Stimulated activated CD4-positive, alpha-beta T cell treated with anti-CD3 and anti-CD28 coated beads, Interleukin-15, amount 100 ng/mL, for 24 hours (primary cell): ENCODE measurements at regions not wholly inside any gene's neighbourhood (a gene's known extent, or its start where the extent isn't known, plus 50 kb on each side); places are given as distances from the start of the nearest gene placed in this dataset.
A peak's percentile ranks its signal among the peaks of the same experiment; 100 is the strongest.
"Not testable (repeated sequence)": the region's sequence is repeated elsewhere in the genome, so short reads cannot be mapped to it uniquely, and the experiment has no call there.

ENCODE experiments used
- DNase-seq: peaks from one replicate; pipeline ENCODE4 v3.0.0-alpha.2; 2020

DNA sequence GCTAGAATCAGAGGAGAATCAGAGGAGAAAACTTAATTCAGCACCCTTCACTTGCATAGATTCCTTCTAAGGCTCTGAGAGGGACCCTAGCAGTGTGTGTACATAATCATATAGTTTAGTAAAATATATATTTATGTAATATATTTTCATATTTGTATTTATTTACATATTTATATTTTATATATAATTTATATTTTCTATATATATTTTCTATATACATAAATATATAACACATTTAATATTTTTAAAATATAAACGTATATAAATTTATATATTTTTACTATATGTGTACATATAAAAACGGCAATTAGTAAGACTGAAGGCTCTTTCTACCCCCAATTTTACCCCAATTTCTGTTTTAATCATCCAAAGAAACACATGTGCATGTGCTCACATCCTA lies 80.3 kb downstream of the NXPE2 start:
- DNase-seq, result no peak

DNA sequence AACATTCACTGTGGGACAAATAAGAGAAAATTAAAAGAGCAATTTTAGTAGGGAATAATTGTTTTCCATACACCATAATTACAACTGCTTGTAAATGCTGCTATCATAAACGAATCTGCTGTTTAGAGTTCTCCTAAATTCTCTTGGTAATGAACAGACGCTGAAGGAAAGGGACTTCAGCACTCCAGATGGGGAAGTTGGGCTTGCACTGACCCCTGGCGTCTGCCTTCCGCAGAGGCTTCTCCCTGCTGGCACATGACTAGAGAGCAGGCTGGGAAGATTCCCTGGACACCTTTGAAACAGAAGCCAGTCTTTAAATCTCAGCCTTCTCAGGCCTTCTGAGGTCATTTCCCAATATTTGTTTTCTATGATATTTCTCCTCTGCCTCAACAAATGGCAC lies 84.1 kb downstream of the NXPE2 start:
- DNase-seq, result peak; percentile 28

GRCh38 chr11:114764563-114764962 lies 86.2 kb downstream of the NXPE2 start:
- no peak for DNase-seq

DNA sequence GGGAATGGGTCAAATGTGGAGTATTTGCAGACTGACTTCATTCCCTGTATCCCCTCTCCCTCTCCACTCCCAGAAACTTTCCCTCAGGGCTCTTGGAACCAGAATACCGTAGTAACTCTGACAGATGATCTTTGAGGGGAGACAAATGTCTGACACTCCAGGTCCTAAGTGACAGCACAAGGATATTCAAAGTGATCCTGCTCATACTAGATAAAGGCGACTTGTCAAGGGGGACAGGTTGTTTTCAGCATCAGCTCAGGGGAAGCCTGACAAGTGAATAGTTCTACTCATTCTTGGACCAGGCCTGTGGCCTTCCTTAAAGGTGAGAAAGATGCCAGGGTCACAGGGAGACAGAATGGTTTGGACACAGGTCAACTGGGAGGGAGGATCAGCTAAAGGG lies 92.8 kb downstream of the NXPE2 start:
- no peak for DNase-seq

GRCh38 chr11:114773541-114774338 lies 95.4 kb downstream of the NXPE2 start:
- no peak for DNase-seq

DNA sequence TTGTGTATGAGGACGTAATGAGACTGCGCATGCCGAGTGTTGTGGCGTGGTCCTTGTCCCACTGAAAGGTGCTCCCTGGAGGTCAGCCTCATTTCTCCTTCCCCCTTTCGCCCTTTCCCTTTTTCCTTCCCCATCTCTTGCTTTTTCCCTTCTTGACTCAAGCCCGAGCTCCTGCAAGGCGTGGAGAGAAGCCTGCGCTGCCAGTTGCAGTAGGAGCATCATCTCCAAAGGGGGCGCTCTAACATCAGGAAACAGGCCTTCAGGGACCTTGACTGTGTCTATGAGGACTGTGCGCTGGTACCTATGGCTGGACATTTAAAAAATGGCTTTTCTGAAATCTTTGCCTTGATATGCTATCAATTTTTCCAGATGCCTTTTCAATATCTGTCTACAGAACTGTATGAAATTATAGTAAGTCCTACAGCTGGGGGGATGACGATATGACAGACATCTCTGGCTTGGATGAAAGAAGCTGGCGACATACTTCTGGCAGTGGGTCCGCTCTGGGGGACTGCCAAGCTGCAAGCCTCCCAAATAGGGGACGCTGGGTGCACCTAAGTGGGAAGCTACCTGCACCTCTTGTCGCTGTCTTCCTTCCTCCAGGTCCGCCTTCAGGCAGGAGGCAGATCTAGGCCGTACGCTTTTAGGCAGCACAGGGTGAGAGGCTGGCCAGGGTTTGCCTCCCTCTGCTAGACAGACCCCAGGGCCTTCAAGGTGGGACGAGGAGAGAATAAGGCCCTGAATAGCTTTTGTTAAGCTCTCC lies 96.5 kb downstream of the NXPE2 start:
- DNase-seq, result peak; percentile 22

DNA sequence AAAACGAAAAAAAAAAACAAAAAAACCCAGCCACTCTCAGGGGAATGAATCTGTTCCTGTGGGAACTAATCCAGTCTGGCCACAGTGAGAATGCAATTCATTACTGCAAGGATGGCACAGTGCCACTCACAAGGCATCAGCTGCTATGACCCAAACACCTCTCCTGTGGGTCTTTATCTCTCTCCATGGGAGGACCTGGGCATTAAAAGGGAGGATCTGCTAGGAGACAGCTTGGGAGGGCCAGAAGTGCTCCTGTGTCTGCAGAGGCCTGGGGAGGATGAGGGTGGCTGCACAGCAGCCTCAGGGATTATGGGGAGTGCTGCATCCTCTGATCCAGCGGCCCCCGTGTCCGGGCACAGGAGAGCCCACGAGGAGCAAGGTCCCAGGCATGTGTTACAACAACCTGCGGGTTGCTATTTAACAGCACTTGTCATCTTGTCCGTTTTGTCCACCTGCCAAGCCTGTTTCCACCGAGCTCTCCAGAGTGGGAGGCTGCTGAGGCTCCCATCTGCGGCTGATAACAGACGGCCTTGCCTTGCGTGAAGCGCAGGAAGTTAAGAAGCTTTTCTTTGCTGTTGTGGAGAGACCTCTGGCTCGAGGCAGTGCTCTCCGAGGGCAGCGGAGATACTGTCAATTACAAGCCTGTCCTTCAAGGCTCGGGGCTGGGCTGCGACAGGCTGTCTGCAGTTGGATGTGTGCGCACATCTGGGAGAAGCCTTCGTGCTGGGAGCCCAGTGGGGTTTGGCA lies 97.7 kb downstream of the NXPE2 start:
- DNase-seq, result no peak

GRCh38 chr11:114776956-114777355 lies 98.6 kb downstream of the NXPE2 start:
- DNase-seq, result no peak

GRCh38 chr11:114779189-114779588 lies 100.9 kb downstream of the NXPE2 start:
- no peak for DNase-seq

DNA sequence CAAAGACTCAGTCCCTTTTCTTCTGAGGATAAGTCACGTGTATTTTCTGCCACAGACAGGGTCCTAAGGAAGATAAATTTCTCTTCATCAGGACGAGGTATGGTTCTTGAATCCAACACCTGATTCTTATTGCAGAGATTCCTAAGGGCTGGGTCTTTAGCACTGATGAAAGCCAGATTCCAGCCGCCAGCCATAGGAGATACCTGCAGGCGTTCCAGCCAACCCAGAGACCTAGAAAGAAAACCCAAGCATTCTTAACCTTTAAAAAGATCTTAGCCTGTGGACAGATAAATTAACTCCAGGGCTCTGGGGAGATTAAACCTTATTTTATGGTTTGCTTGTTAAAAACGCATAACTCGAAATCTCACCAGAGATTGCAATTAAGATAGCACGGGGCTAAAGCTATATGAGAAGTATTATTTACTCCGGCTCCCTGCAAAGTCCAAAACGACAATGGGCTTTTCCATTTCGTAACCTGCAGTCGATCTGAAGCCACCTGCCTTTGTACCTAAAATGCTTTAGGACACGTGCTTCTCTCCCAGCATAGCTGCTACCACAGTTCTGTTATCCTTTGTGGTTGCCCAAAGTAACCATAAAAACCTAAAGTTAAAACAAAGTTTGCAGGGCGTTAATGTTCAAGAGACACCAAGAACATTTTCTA lies 104.5 kb downstream of the NXPE2 start:
- DNase-seq, result no peak

DNA sequence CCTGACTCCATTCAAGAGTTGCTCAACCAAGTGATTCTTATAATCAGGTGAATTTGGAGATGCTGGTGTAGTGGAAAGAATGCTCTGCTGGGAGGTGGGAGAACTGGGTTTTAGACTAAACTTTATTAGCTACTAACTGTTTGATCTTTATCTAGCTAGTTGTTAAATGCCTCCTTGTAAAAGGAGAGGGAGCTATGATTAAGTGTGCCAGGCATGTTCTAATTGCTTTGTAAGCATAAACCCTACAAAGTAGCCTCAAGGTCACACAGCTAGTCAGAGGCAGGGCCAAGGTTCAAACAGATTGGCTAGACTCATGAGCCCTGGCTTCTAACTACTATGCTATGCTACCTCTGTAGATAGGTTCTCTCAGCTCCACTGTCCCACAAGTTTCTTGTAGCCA lies 105.5 kb downstream of the NXPE2 start:
- DNase-seq, result no peak

DNA sequence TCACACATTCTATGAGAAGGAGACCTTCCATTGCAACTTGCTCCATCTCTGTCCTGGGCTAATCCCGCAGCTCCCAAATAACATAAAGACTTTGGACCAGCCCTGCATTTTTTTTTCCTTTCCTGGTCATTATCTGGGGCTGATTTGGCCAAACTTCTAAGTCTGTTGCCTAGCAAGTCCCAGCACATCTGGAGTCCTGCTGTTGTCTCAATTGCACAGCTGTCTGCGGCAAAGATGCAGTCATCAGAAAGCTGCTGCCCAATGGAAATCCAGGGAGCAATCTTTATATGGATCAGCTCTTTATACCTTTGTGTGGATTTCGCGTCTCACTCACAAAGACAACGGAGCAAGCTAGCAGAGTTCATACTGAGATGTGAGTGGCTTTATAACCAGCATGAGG lies 105.9 kb downstream of the NXPE2 start:
- DNase-seq, result no peak

DNA sequence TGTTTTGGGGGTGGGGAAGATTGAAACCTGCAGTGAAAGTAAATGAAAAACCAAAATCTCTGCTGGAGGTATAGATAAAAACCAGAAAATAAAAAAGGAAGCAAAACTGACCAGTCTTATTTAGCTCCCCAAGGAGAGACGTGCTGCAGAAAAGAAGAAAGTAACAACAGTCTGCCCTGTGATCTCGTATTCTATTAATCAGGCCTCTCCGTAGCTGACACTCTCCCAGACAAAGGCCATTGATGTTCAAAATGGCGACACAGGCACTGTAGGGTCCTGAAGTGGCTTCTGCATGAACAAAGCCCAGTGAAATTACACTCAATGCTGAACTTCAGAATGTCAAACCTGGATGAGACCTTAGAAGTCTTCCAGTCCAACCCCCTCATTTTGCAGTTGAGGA lies 106.6 kb downstream of the NXPE2 start:
- no peak for DNase-seq

DNA sequence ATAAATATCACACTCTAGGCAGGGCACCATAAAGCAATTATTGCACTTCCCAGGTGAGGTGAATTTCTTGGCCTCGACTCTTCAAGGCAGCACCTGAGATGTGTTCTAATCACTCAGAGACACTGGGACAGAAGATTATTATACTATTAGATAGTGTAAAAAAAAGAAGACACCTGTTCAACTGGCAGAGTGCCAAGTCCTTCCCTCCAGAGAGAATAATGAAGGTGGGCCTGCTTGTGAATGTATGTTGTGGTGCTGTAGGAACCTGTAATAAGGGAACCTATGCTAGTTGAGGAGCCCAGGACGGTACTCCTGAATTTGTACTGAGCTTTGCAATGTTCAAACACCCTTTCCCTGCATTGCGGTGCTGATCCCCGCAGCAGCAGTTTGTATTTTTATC lies 107.5 kb downstream of the NXPE2 start:
- DNase-seq, result no peak

DNA sequence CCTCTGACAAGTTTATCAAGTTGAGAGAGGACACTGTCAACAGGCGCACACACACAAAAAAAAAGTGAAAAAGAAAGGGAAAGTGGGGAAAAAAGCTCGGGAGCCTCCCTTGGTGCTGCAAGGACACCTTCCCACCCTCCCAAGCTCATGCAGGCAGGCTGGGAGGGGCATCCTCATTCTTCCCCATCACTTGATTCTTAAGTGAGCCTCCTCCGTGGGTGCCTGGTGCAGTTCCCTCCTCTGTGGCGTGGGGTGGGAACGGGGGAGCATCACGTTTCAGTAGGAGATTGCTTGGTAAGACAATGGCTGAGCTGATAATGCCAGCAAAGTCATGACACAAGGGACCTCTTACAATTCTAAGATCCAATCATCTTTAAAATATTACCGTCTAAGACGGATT lies 108.8 kb downstream of the NXPE2 start:
- DNase-seq, result no peak

GRCh38 chr11:114790910-114791309 lies 112.6 kb downstream of the NXPE2 start:
- no peak for DNase-seq

- no peak for DNase-seq
These were observed 115.8 kb downstream of the NXPE2 start for GRCh38 chr11:114794048-114794684.

GRCh38 chr11:114796954-114797721 lies 118.8 kb downstream of the NXPE2 start:
- no peak for DNase-seq

GRCh38 chr11:114799476-114799875 lies 121.1 kb downstream of the NXPE2 start:
- DNase-seq, result no peak

- DNase-seq, result no peak
These were observed 123.4 kb downstream of the NXPE2 start for GRCh38 chr11:114801773-114802172.

DNA sequence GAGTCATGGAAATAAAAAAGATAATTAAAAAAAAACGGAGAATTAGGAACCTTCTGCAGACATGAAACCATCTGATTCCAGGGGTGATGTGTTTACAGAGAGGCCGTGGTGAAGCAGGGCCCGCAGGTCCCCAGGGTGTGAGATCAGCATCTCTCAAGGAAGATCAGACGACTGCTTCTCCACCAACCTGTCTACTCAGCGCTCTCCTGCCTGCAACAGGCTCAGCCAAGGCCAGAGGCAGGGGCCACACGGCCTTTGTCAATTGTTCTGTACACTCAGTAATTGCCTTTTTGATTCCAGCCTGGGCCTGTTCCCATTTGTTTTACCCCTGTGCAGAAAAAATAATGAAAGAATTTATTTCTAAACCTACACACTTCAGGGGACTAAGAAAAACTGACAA lies 124.6 kb downstream of the NXPE2 start:
- DNase-seq, result no peak

- not testable (repeated sequence) for DNase-seq
These were observed 127.1 kb downstream of the NXPE2 start for GRCh38 chr11:114805431-114805830.
